Epithelial cell of prostate (primary cell): ENCODE measurements at regions not wholly inside any gene's neighbourhood (a gene's known extent, or its start where the extent isn't known, plus 50 kb on each side); places are given as distances from the start of the nearest gene placed in this dataset.

Source experiments
- DNase-seq: peaks from one replicate; pipeline ENCODE4 v3.0.0-alpha.2; 2011; ENCODE audit warnings: low read depth, low spot score
- H3K27ac ChIP-seq: fragments of 450-650 bp; 2 replicates; pipeline ENCODE4 v1.5.1; 2017; ENCODE audit warnings: mild to moderate bottlenecking

- H3K27ac ChIP-seq: no peak overlapping the region
- no peak for DNase-seq
Measured at GRCh38 chr16:50425648-50426047, 56.9 kb upstream of the BRD7 start.

- DNase-seq: no peak
- H3K27ac ChIP-seq: no peak overlapping the region
Measured at GRCh38 chr16:50425044-50425443, 56.3 kb upstream of the BRD7 start.

- DNase-seq: no peak
- H3K27ac ChIP-seq: no peak overlapping the region
Measured at GRCh38 chr16:50422926-50423325, 54.1 kb upstream of the BRD7 start.

GRCh38 chr16:50419116-50419515 lies 50.3 kb upstream of the BRD7 start:
- DNase-seq: no peak
- no peak overlapping the region for H3K27ac ChIP-seq
